ENCODE measurements at regions not wholly inside any gene's neighbourhood (a gene's known extent, or its start where the extent isn't known, plus 50 kb on each side); places are given as distances from the start of the nearest gene placed in this dataset.
A peak's percentile ranks its signal among the peaks of the same experiment; 100 is the strongest.

DNA sequence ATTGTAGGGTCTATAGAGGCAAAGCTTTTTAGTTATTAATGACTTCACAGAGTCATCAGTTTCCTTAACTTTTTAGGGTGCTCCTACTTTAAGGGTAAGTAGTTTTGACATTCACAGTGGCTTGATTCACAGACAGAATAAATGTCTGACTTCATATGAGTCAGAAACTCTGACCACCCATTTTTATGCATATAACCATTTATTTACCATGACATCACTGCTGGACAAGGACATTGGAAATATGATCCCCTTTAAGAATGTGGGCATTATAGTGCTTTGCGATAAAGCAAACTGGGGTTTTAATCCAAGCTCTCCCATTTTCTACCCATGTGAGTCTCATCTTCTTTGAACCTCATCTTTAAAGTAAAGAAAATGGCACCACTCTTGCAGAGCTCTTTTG, 162.0 kb upstream of the MC4R start:
- ATAC-seq = no peak
- Mint-ChIP-seq H3K27me3 (no peaks in the 10 kb centered on the region), H3K9me3 (no peaks in the 10 kb centered on the region)

DNA sequence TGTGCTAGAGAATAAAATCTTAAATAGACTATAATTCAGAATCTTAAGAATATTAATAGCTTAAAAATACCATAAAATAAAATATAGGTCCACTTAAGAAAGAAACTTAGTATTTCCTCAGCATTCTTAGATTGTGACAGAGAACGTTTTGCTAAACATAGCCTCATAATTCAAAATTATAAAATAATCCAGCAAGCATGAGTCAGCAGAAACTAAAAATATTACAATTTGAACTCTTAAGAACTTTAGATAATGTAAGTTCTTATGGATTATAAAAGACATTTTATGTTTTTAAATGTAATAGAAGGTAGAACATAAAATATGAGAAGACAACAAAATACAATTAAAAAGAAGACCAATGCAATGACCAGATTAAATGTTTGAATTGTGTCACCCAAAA, 164.5 kb upstream of the MC4R start:
- DNase-seq = no peak
- Mint-ChIP-seq H3K4me1 (no peaks in the 10 kb centered on the region), H3K4me3 (no peak overlapping the region), H3K27me3 (no peaks in the 10 kb centered on the region), H3K9me3 (no peaks in the 10 kb centered on the region), H3K27ac (no peak overlapping the region)
- ATAC-seq = no peak

More for the DNA sequence above, 162.0 kb upstream of the MC4R start:
- H3K4me3 Mint-ChIP-seq = no peak overlapping the region
- H3K4me1 Mint-ChIP-seq = no peaks in the 10 kb centered on the region
- no peak for DNase-seq
- H3K27ac Mint-ChIP-seq = no peak overlapping the region

DNA sequence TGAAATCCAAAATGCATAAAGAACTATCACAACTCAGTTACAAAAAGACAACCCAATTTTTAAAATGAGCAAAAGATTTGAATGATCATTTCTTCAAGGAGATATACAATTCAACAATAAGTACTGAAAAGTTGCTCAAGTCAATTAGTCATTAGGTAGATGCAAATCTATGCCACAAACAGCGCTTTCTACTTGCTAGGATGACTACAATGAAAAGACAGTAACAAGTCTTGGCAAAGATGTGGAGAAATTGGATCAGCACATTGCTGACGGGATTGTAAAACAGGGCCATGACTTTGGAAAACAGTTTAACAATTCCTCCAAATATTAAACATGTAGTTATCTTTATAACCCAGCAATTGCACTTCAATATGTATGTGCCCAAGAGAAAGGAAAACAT, 166.3 kb upstream of the MC4R start:
- no peak for ATAC-seq
- no peak overlapping the region for H3K4me3 Mint-ChIP-seq
- H3K27me3 Mint-ChIP-seq = no peaks in the 10 kb centered on the region

DNA sequence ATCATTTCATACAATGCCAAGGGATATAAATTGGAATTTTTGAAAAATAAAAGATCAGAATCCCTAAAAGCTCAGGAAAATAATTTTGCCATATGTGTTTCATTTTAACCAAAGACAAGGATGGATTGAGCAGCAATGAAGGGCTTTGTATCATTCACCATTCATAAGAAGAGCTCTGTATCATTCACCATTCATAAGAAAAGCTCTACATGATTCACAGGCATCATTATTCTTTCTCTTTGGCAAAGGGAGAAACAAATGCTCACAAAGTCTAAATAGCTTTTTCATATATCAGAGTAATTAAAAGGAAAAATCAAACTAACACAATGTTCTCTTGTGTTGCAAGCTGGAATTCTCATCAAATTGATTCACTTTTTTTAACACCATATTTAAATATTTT, 169.1 kb upstream of the MC4R start:
- no peak for ATAC-seq
- H3K9me3 Mint-ChIP-seq = no peaks in the 10 kb centered on the region
- H3K4me1 Mint-ChIP-seq = no peaks in the 10 kb centered on the region
- H3K4me3 Mint-ChIP-seq = no peak overlapping the region
- no peak for DNase-seq
- H3K27ac Mint-ChIP-seq = no peak overlapping the region
- no peaks in the 10 kb centered on the region for H3K27me3 Mint-ChIP-seq

More for the DNA sequence above, 166.3 kb upstream of the MC4R start:
- no peaks in the 10 kb centered on the region for H3K9me3 Mint-ChIP-seq
- no peaks in the 10 kb centered on the region for H3K4me1 Mint-ChIP-seq
- no peak for DNase-seq
- no peak overlapping the region for H3K27ac Mint-ChIP-seq

DNA sequence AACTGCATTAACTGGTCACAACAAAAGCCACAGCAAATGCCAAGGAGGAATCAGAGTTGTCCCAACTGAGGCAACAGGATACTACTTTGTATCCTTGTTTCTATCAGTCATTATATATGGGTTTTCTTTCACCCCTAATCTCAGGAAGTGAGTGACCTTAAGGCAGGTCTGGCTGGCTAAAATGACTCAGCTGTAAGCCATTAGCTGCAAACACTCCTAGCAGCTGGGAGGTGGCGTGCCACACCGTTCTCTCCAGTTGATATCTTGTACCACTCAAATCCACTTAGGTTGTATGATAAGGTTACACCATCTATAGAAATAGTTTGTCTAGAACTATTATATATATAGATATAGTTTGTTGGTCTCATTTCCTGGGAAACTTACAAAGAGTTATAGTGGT, 171.1 kb upstream of the MC4R start:
- Mint-ChIP-seq H3K27me3 (no peaks in the 10 kb centered on the region), H3K4me3 (no peak overlapping the region), H3K4me1 (no peaks in the 10 kb centered on the region), H3K27ac (no peak overlapping the region), H3K9me3 (no peaks in the 10 kb centered on the region)
- DNase-seq (no peak), ATAC-seq (no peak)

DNA sequence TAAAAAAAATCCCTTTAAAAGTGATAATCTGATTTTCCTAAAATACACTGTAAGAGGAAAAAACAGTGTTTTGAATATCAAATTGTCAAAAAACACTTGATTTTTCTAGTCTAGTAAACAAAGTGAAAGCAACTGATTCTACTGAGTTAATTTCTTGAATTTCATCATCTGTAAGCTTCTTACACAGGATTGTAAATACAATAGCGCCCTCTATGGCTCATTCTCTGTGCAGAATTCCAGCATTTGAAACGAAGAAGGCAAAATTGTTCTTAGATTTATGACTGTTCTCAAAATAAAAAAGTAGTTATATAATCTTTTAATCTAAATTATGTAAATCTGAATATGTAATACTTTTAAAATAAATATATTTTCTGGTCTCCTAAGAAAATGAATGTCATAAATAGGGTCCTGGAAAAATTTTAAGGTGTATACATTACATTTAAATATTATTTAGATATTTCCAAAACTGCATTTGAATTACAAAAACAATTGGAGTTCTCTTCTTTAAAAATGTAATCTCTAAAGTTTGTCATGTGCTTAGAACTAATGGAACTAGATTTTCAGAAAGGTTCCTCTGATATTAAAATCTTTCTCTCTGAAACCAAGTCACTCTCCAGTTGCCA, 176.9 kb upstream of the MC4R start:
- H3K27me3 Mint-ChIP-seq = no peaks in the 10 kb centered on the region
- no peak overlapping the region for H3K27ac Mint-ChIP-seq
- no peak for DNase-seq

DNA sequence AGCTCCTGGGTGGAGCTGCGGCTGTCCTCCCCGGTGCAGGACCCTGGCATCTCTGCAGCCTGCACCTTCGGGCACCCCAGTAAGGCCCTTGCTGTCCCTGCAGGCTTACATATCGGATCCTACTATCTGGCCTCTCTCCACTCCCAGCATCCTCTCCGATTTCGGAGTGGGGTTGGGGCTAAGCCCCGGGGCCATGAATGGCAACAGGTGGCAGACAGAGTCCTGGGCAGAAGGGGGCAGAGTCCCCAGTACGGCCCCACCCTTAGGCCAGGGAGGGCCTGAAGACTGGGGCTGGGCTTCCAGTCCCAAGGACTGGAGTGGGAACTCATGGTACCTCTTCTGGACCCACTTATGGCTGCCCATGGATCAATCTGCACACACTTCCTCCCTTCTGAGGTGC, 180.4 kb upstream of the MC4R start:
- no peak overlapping the region for H3K4me3 Mint-ChIP-seq
- no peaks in the 10 kb centered on the region for H3K9me3 Mint-ChIP-seq
- no peaks in the 10 kb centered on the region for H3K4me1 Mint-ChIP-seq
- no peak overlapping the region for H3K27ac Mint-ChIP-seq
- H3K27me3 Mint-ChIP-seq = no peaks in the 10 kb centered on the region
- DNase-seq (no peak), ATAC-seq (peak; percentile 45)

More for the DNA sequence above, 176.9 kb upstream of the MC4R start:
- H3K4me3 Mint-ChIP-seq = no peak overlapping the region
- ATAC-seq = no peak
- no peaks in the 10 kb centered on the region for H3K9me3 Mint-ChIP-seq
- H3K4me1 Mint-ChIP-seq = no peaks in the 10 kb centered on the region

DNA sequence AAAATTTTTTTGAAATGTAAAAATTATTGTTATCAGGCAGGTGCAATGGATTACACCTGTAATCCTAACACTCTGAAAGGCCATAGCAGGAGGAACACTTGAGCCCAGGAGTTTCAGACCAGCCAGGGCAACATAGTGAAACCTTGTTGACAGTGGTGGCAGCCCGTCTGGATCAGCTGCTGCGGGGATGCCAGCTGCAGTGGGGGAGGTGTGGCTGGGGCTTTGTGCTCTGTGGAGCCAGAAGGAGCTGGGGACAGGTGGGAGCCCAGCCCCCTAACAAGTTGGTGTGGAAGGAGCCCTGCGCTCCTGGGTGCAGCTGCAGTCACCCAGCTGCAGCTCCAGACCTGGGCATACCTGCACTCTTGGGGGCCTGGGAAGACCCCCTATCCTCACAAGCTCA, 182.4 kb upstream of the MC4R start:
- no peak overlapping the region for H3K27ac Mint-ChIP-seq
- H3K4me3 Mint-ChIP-seq = no peak overlapping the region
- DNase-seq (no peak), ATAC-seq (peak; percentile 12)
- H3K9me3 Mint-ChIP-seq = no peaks in the 10 kb centered on the region
- H3K4me1 Mint-ChIP-seq = no peaks in the 10 kb centered on the region
- H3K27me3 Mint-ChIP-seq = no peaks in the 10 kb centered on the region

DNA sequence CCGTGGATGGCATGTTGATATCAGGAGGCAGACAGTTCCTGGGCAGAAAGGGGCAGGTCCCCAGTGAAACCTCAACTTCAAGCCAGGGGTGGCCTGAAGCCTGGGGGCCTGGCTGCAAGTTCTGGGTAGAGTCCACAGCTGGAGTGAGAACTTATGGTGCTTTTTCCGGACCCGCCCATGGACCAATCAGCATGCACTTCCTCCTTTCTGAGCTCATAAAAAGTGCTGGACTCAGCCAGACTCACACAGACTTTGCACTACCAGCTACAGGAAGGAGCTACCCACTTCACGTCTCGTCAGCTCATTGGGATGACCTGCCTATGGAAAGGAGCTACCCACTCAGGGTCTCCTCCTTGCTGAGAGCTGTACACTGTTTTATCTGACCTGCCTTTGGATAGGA, 183.1 kb upstream of the MC4R start:
- DNase-seq = no peak
- H3K4me3 Mint-ChIP-seq = no peak overlapping the region
- no peaks in the 10 kb centered on the region for H3K9me3 Mint-ChIP-seq
- ATAC-seq = no peak
- no peaks in the 10 kb centered on the region for H3K4me1 Mint-ChIP-seq
- H3K27ac Mint-ChIP-seq = no peak overlapping the region
- no peaks in the 10 kb centered on the region for H3K27me3 Mint-ChIP-seq

DNA sequence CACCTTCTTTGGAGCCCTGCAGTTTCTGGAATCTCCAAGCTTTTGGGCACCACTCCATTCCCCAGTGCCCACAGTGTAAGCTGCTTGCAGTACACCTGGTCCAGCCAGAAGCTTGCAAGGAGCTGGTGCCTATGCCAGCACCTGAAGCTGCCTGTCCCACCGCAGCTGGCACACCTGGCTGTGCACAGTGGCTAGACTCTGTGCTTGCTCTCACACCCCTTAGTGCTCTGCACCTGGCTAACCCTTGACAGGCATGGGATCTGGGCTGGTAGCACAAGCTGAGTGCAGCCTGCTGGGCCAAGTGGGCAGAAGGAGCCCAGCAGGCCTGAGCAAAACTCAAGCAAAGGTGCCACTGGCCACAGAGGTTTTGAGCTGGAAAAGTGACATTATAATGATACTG, 183.8 kb upstream of the MC4R start:
- H3K4me3 Mint-ChIP-seq = no peak overlapping the region
- H3K27me3 Mint-ChIP-seq = no peaks in the 10 kb centered on the region
- H3K4me1 Mint-ChIP-seq = no peaks in the 10 kb centered on the region
- no peak overlapping the region for H3K27ac Mint-ChIP-seq
- peak; percentile 33 for ATAC-seq
- no peak for DNase-seq
- H3K9me3 Mint-ChIP-seq = no peaks in the 10 kb centered on the region

DNA sequence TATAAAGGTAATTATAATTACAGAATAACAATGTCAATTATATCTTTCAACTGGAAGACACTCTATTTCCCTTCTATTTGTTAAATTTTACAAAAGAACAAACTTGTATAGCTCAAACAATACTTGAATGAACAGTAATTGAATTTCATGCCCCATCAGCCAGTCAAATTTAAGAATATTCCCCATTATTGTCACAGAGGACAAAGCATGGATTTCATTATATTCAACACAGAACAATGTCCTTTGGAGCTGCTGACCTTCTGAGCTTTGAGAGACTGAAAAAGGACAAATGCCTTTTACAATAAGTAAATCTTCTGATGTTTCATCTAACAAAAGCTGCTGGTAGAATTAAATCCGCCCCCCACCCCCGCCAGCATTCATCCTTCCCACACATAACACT, 187.5 kb upstream of the MC4R start:
- Mint-ChIP-seq H3K4me1 (no peaks in the 10 kb centered on the region), H3K4me3 (no peak overlapping the region), H3K27ac (no peak overlapping the region), H3K9me3 (no peaks in the 10 kb centered on the region), H3K27me3 (no peaks in the 10 kb centered on the region)
- DNase-seq (no peak), ATAC-seq (no peak)

DNA sequence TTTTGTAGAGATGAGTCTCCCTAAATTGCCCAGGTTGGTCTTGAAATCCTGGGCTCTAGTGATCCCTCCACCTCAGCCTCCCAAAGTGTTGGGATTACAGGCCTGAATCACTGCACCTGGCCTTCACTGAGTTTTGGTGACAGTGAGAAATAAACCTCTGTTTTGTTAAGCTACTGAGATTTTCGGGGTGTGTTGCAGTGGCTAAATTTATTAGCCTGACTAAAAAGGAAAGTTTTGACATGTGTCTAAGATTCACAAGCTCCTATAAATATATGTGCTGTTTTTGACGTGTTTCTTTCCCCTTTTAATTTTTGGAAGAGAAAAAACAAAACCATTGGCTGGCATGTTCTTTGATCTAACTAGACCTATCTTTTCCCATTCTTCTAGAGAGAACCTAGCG, 190.5 kb upstream of the MC4R start:
- H3K4me3 Mint-ChIP-seq = no peak overlapping the region
- no peak for DNase-seq

DNA sequence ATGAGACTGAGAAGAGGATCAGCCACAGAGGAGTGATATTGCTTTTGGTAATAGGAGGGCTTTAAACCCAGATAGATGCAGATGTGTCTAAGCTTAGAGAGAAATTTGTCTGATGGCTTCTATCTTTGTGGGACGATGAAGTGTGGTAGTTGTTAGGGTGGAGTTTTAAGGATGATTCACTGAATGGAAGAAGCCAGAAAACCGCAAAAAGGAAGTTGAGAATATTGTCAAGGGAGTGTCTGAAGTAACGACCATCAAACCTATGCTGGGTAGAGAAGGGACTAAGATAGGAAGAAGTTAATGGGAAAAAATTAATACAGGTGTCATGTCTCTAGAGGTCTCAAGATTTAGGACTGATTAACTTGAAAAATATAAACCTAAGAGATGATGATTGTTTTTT, 195.6 kb upstream of the MC4R start:
- DNase-seq = no peak
- no peak for ATAC-seq
- Mint-ChIP-seq H3K27ac (no peak overlapping the region), H3K27me3 (no peaks in the 10 kb centered on the region), H3K9me3 (no peaks in the 10 kb centered on the region), H3K4me3 (no peak overlapping the region), H3K4me1 (no peaks in the 10 kb centered on the region)

More for the DNA sequence above, 190.5 kb upstream of the MC4R start:
- Mint-ChIP-seq H3K9me3 (no peaks in the 10 kb centered on the region), H3K4me1 (no peaks in the 10 kb centered on the region), H3K27ac (no peak overlapping the region), H3K27me3 (no peaks in the 10 kb centered on the region)
- no peak for ATAC-seq

DNA sequence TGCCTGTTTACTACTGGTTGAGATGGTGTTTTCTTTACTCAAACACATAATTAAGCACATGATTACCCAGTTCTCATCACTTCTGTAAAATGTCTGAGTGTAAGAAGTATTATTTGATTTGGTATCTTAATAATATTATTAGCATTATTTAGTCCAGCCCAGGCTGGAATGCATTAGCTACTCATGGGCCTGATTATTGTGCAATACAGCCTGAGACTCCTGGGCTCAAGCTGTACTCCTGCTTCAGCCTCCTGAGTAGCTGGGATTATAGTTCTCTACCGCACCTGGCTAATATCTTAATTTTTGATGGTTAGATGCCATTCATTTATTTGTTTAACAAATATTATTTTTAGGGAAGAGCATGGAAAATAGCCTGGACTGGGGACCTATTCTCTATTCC, 197.6 kb upstream of the MC4R start:
- Mint-ChIP-seq H3K4me1 (no peaks in the 10 kb centered on the region), H3K27ac (no peak overlapping the region), H3K27me3 (no peaks in the 10 kb centered on the region), H3K9me3 (peaks cover 4 to 6% of the 10 kb centered on the region in 2 donors), H3K4me3 (no peak overlapping the region)
- DNase-seq (no peak), ATAC-seq (no peak)

DNA sequence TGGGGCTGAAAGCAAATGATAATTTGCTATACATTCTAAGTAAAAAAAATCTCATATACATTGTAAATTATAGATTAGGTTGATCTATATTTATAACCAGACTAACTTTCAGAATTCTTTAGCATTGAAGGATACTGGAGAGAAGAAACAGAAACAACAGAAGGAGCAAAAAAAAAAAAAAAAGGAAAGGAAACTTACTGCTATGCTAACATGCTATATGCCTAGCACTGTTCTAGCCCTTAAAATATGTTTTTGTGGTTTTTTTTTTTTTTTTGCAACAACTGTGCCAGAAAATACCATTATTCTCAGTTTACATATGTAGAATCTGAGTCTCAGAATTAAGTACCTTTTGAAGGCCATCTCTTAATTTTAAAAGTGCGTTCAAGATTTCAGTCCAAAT, 204.9 kb upstream of the MC4R start:
- no peak for ATAC-seq
- no peak for DNase-seq
- Mint-ChIP-seq H3K27me3 (no peaks in the 10 kb centered on the region), H3K4me1 (no peaks in the 10 kb centered on the region), H3K4me3 (no peak overlapping the region), H3K27ac (no peak overlapping the region), H3K9me3 (peaks cover 12 to 13% of the 10 kb centered on the region in 2 donors)

DNA sequence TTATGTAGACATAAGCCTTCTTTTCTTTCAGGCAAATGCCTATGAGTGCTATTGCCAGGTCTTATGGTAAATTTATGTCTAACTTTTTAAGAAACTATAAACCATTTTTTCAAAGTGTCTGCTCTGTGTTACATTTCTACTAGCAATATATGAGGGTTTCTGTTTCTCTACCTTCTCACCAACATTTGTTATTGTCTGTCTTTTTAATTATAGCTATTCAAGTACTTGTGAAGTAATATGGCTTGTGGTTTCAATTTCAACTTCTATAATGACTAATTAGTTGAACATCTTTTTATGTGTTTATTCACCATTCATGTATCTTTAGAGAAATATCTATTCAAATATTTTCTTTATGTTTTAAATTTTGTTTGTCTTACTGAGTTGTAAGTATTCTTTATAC, 213.1 kb upstream of the MC4R start:
- DNase-seq (no peak), ATAC-seq (no peak)
- Mint-ChIP-seq H3K27me3 (no peaks in the 10 kb centered on the region), H3K27ac (no peak overlapping the region), H3K9me3 (peaks cover 0 to 13% of the 10 kb centered on the region in 2 donors), H3K4me1 (no peaks in the 10 kb centered on the region), H3K4me3 (no peak overlapping the region)

DNA sequence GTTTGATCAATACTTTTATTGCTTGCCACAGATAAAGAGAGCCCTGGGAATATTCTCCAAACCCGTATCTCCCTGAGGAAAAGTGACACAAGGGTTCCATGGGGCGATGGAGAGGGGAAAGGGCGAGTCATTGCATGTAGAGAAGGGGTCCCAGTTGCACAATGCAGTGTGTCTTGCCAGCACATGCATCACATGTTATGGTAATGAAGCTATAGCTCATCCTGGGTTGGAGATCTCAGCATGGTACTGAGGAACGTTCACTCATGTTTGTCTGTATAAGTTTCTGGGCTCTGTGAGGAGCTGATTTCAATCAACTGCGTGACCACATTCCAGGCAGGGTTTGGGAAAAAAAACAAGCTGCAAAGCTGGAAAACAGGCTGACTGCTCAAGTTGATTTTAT, 220.7 kb upstream of the MC4R start:
- no peak for ATAC-seq
- no peak for DNase-seq

More for the DNA sequence above, 220.7 kb upstream of the MC4R start:
- H3K9me3 Mint-ChIP-seq = no peaks in the 10 kb centered on the region
- H3K4me3 Mint-ChIP-seq = no peak overlapping the region
- no peak overlapping the region for H3K27ac Mint-ChIP-seq
- H3K4me1 Mint-ChIP-seq = no peaks in the 10 kb centered on the region
- H3K27me3 Mint-ChIP-seq = no peaks in the 10 kb centered on the region

Measured in stimulated activated naive CD8-positive, alpha-beta T cell treated with anti-CD3 and anti-CD28 coated beads, Interleukin-15, amount 100 ng/mL, for 72 hours (primary cell).